ENCODE measurements at regions not wholly inside any gene's neighbourhood (a gene's known extent, or its start where the extent isn't known, plus 50 kb on each side); places are given as distances from the start of the nearest gene placed in this dataset.

DNA sequence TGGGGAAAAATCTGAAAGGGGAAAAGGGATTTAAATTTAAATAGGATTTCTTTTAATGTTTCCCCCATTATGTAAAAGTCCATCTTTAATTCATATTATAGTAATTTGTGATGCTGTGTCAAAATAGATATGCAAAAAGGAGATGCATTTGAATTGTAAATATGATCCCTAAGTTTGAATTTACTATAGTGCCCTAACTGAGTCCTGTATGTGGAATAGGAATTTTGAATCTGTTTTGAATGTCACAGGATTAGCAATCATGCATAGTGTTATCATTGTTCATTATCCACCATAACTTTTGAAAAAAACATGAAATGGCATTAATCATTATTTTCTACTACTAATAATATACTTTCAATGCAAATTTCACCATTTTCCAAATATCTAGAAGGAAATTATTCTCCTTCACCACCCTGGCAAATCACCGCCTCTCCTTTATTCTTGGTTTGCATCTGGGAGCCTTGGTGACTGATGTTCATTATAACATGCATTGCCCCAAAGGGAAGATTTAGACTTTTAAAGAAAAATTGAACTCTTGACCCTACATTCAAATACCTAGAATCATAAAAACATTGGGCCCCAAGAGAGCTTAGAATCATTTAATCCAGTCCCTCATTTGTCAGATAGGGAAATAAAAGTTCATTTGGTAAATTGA is 341.5 kb upstream of the TMPO start:
- no peaks in the 10 kb centered on the region for H3K9me1 ChIP-seq (ENCODE audit: control insufficient read depth, extremely low read depth, insufficient read depth, low read length)
- H3K27me3 ChIP-seq (ENCODE audit: control insufficient read depth, extremely low read depth, insufficient read depth, low read length) = no peaks in the 10 kb centered on the region
- no peaks in the 10 kb centered on the region for H3K9me3 ChIP-seq (ENCODE audit: control insufficient read depth, low read depth, low read length)
- dilution Hi-C loops (cut with MboI; ENCODE audit: extremely low pct_ligation_motif_present, low sequenced_read_pairs) = no loop called here
- TF ChIP-seq EZH2 (IDR thresholded peaks at IDR 0.05; ENCODE audit: low read length) = no peak
- TF ChIP-seq, protein P1, sequence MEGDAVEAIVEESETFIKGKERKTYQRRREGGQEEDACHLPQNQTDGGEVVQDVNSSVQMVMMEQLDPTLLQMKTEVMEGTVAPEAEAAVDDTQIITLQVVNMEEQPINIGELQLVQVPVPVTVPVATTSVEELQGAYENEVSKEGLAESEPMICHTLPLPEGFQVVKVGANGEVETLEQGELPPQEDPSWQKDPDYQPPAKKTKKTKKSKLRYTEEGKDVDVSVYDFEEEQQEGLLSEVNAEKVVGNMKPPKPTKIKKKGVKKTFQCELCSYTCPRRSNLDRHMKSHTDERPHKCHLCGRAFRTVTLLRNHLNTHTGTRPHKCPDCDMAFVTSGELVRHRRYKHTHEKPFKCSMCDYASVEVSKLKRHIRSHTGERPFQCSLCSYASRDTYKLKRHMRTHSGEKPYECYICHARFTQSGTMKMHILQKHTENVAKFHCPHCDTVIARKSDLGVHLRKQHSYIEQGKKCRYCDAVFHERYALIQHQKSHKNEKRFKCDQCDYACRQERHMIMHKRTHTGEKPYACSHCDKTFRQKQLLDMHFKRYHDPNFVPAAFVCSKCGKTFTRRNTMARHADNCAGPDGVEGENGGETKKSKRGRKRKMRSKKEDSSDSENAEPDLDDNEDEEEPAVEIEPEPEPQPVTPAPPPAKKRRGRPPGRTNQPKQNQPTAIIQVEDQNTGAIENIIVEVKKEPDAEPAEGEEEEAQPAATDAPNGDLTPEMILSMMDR (optimal IDR thresholded peaks at IDR 0.05 in 1 of 3, IDR thresholded peaks at IDR 0.05 in 1 of 3, conservative IDR thresholded peaks at IDR 0.05 in 1 of 3; ENCODE audit: extremely low read depth in 1 of 3, insufficient read depth in 2 of 3, low read length in 3 of 3) = no peak
- H3K36me3 ChIP-seq (ENCODE audit: control insufficient read depth in 2 of 2, extremely low read depth in 1 of 2, insufficient read depth in 2 of 2, low read length in 2 of 2) = no peaks in the 10 kb centered on the region
- H2AFZ ChIP-seq (ENCODE audit: control insufficient read depth, low read length) = no peak overlapping the region
- FAIRE-seq (no peak), DNase-seq (ENCODE audit: low read depth, low spot score) (no peak)
- no peak overlapping the region for H3K4me2 ChIP-seq (ENCODE audit: control insufficient read depth, extremely low read depth, insufficient read depth, low read depth, low read length)
- no peaks in the 10 kb centered on the region for H3K79me2 ChIP-seq (ENCODE audit: control insufficient read depth, insufficient read depth, low read length)
- H3K9ac ChIP-seq (ENCODE audit: control insufficient read depth, extremely low read depth, insufficient read depth, low read length) = no peak overlapping the region
- no peak overlapping the region for H3K4me3 ChIP-seq (ENCODE audit: control insufficient read depth in 2 of 3, extremely low read depth in 1 of 3, insufficient read depth in 2 of 3, low read depth in 1 of 3, low read length in 3 of 3)
- no peaks in the 10 kb centered on the region for H4K20me1 ChIP-seq (ENCODE audit: control insufficient read depth, extremely low read depth, insufficient read depth, low read length)
- no peak overlapping the region for H3K27ac ChIP-seq (ENCODE audit: control insufficient read depth, insufficient read depth, low read length)
- no peaks in the 10 kb centered on the region for H3K4me1 ChIP-seq (ENCODE audit: control insufficient read depth, extremely low read depth, insufficient read depth, low read length)

DNA sequence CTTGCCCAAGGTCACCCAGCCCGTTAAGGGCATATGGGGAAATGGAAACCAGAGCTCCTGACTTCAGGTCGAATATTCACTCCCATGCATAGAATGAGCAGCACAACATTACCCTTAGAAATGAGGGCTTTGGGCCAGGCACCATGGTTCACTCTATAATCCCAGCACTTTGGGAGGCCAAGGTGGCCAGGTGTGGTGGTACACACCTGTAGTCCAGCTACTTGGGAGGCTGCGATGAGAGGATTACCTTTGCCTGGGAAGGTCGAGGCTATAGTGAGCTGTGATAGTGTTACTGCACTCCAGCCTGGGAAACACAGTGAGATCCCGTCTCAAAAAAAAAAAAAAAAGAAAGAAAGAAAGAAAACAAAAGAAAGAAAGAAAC is 341.0 kb upstream of the TMPO start:
- Histone ChIP-seq H3K4me2 (ENCODE audit: control insufficient read depth, extremely low read depth, insufficient read depth, low read depth, low read length) (no peak overlapping the region), H3K9ac (ENCODE audit: control insufficient read depth, extremely low read depth, insufficient read depth, low read length) (no peak overlapping the region), H4K20me1 (ENCODE audit: control insufficient read depth, extremely low read depth, insufficient read depth, low read length) (no peaks in the 10 kb centered on the region), H2AFZ (ENCODE audit: control insufficient read depth, low read length) (no peak overlapping the region), H3K36me3 (ENCODE audit: control insufficient read depth in 2 of 2, extremely low read depth in 1 of 2, insufficient read depth in 2 of 2, low read length in 2 of 2) (no peaks in the 10 kb centered on the region), H3K79me2 (ENCODE audit: control insufficient read depth, insufficient read depth, low read length) (no peaks in the 10 kb centered on the region), H3K9me3 (ENCODE audit: control insufficient read depth, low read depth, low read length) (no peaks in the 10 kb centered on the region), H3K27me3 (ENCODE audit: control insufficient read depth, extremely low read depth, insufficient read depth, low read length) (no peaks in the 10 kb centered on the region), H3K27ac (ENCODE audit: control insufficient read depth, insufficient read depth, low read length) (no peak overlapping the region), H3K4me1 (ENCODE audit: control insufficient read depth, extremely low read depth, insufficient read depth, low read length) (no peaks in the 10 kb centered on the region), H3K9me1 (ENCODE audit: control insufficient read depth, extremely low read depth, insufficient read depth, low read length) (no peaks in the 10 kb centered on the region), H3K4me3 (ENCODE audit: control insufficient read depth in 2 of 3, extremely low read depth in 1 of 3, insufficient read depth in 2 of 3, low read depth in 1 of 3, low read length in 3 of 3) (no peak overlapping the region)
- FAIRE-seq (no peak), DNase-seq (ENCODE audit: low read depth, low spot score) (no peak)
- no peak for TF ChIP-seq EZH2 (IDR thresholded peaks at IDR 0.05; ENCODE audit: low read length)
- TF ChIP-seq, protein P1 (optimal IDR thresholded peaks at IDR 0.05 in 1 of 3, IDR thresholded peaks at IDR 0.05 in 1 of 3, conservative IDR thresholded peaks at IDR 0.05 in 1 of 3; ENCODE audit: extremely low read depth in 1 of 3, insufficient read depth in 2 of 3, low read length in 3 of 3) = no peak
- dilution Hi-C loops (cut with MboI; ENCODE audit: extremely low pct_ligation_motif_present, low sequenced_read_pairs) = no loop called here

All from keratinocyte (primary cell).